SK-N-SH (cell line): ENCODE measurements at regions not wholly inside any gene's neighbourhood (a gene's known extent, or its start where the extent isn't known, plus 50 kb on each side); places are given as distances from the start of the nearest gene placed in this dataset.

Experiments used
- CTCF ChIA-PET: fragments of 300-600, 350-600 bp; formaldehyde crosslinking; extraction: SDS; loops from one replicate; lab custom pipeline; 2021; lab: Yijun Ruan, JAX
- POLR2A ChIA-PET: fragments of 350-600 bp; sonication (Branson Sonifier 250); formaldehyde crosslinking; extraction: SDS; loops from one replicate; lab custom pipeline; 2020; ENCODE audit warnings: antibody characterized with exemption, inconsistent platforms; lab: Yijun Ruan, JAX
- DNase-seq: peaks from one replicate; pipeline ENCODE4 v3.0.0; 2012
- H2AFZ ChIP-seq: fragments of 200-600 bp; sonication (generic); 2 replicates; pipeline ENCODE4 v1.8.1; 2016; ENCODE audit warnings: antibody characterized with exemption, mild to moderate bottlenecking, low read depth
- H3F3A ChIP-seq: fragments of 200-600 bp; sonication (generic); replicated peaks from 2 replicates; pipeline ENCODE3; 2016; ENCODE audit warnings: antibody characterized with exemption, mild to moderate bottlenecking; ENCODE audit not compliant: insufficient read depth
- H3K27ac ChIP-seq, 2 experiments: fragments of 200-500 bp in 1 of 2; fragments of 200-600 bp in 1 of 2; sonication (Bioruptor generic) in 1 of 2; sonication (generic), shearing (Covaris generic) in 1 of 2; 2 replicates each; pipeline versions ENCODE4 v1.5.1 to v1.6.1; 2014 to 2016; ENCODE audit warnings: low read depth in 2 of 2, inconsistent platforms in 1 of 2, low read length in 1 of 2, mild to moderate bottlenecking in 1 of 2, mixed read lengths in 1 of 2
- H3K27me3 ChIP-seq: fragments of 200-600 bp; sonication (generic), shearing (Covaris generic); 2 replicates; pipeline ENCODE4 v1.6.1; 2016; ENCODE audit warnings: mixed run types; ENCODE audit not compliant: insufficient read depth
- H3K36me3 ChIP-seq, 2 experiments: fragments of 200-500 bp in 1 of 2; fragments of 200-600 bp in 1 of 2; sonication (Bioruptor generic) in 1 of 2; sonication (generic) in 1 of 2; replicated peaks in 1 of 2; 2 replicates each; pipeline versions ENCODE3 to v1.5.1; 2014 to 2016; ENCODE audit warnings: low read length in 1 of 2, mild to moderate bottlenecking in 1 of 2; ENCODE audit not compliant: insufficient read depth in 2 of 2, control insufficient read depth in 1 of 2
- H3K4me1 ChIP-seq, 2 experiments: fragments of 200-500 bp in 1 of 2; fragments of 200-600 bp in 1 of 2; sonication (Bioruptor generic) in 1 of 2; sonication (generic), shearing (Covaris generic) in 1 of 2; 2 replicates each; pipeline versions ENCODE4 v1.5.1 to v1.6.1; 2014 to 2016; ENCODE audit warnings: low read depth in 1 of 2, low read length in 1 of 2, mixed run types in 1 of 2; ENCODE audit not compliant: insufficient read depth in 2 of 2, control insufficient read depth in 1 of 2
- H3K4me2 ChIP-seq: fragments of 200-600 bp; sonication (generic), shearing (Covaris generic); 2 replicates; pipeline ENCODE4 v1.6.1; 2017; ENCODE audit warnings: mixed run types
- H3K4me3 ChIP-seq, 2 experiments: fragments of 200-500 bp in 1 of 2; fragments of 200-600 bp in 1 of 2; sonication (Bioruptor generic) in 1 of 2; sonication (generic), shearing (Covaris generic) in 1 of 2; 2 replicates each; pipeline versions ENCODE4 v1.5.1 to v1.8.1; 2014 to 2016; ENCODE audit warnings: low read depth in 2 of 2, inconsistent platforms in 1 of 2, low read length in 1 of 2, mild to moderate bottlenecking in 1 of 2, mixed read lengths in 1 of 2, moderate library complexity in 1 of 2
- H3K79me2 ChIP-seq: fragments of 200-600 bp; sonication (generic); 2 replicates; pipeline ENCODE4 v1.8.1; 2017; ENCODE audit warnings: mild to moderate bottlenecking; ENCODE audit not compliant: insufficient read depth
- H3K9ac ChIP-seq: fragments of 200-600 bp; sonication (generic); 2 replicates; pipeline ENCODE4 v1.6.1; 2017; ENCODE audit warnings: mixed run types
- H3K9me2 ChIP-seq: fragments of 200-600 bp; sonication (generic); 2 replicates; pipeline ENCODE4 v1.6.1; 2017; ENCODE audit warnings: mixed run types
- H3K9me3 ChIP-seq: fragments of 200-600 bp; sonication (generic); 2 replicates; pipeline ENCODE4 v1.6.1; 2017; ENCODE audit warnings: mixed run types, mild to moderate bottlenecking, moderate library complexity
- H4K20me1 ChIP-seq: fragments of 200-600 bp; sonication (generic); 2 replicates; pipeline ENCODE4 v1.6.1; 2017; ENCODE audit warnings: mild to moderate bottlenecking, mixed run types; ENCODE audit not compliant: insufficient read depth
- CHD2 ChIP-seq: fragments of 150-350 bp; IDR thresholded peaks from 2 replicates; pipeline ENCODE4 v1.6.1; 2018; ENCODE audit warnings: low read length; ENCODE audit not compliant: partially characterized antibody
- EP300 ChIP-seq, 2 experiments: IDR thresholded peaks; 2 replicates each; pipeline versions ENCODE4 v1.4.0 to v1.6.1; 2012; ENCODE audit warnings: borderline replicate concordance in 1 of 2, low read depth in 1 of 2, low read length in 1 of 2
- FOSL2 ChIP-seq: IDR thresholded peaks from 2 replicates; pipeline ENCODE4 v1.4.0; 2012; ENCODE audit warnings: low read depth, mild to moderate bottlenecking, moderate library complexity, borderline replicate concordance
- FOXM1 ChIP-seq: IDR thresholded peaks from 2 replicates; pipeline ENCODE4 v1.4.0; 2012; ENCODE audit warnings: low read depth, mild to moderate bottlenecking
- IRF3 ChIP-seq: fragments of 150-350 bp; IDR thresholded peaks from 2 replicates; pipeline ENCODE4 v1.6.1; 2016; ENCODE audit warnings: mild to moderate bottlenecking, low read depth, low read length
- JUND ChIP-seq: IDR thresholded peaks from 2 replicates; pipeline ENCODE4 v1.4.0; 2012
- MEF2A ChIP-seq: IDR thresholded peaks from 2 replicates; pipeline ENCODE4 v1.4.0; 2012; ENCODE audit warnings: low read depth, borderline replicate concordance
- NFIC ChIP-seq: IDR thresholded peaks from 2 replicates; pipeline ENCODE4 v1.4.0; 2012; ENCODE audit warnings: borderline replicate concordance
- NRF1 ChIP-seq: IDR thresholded peaks from 2 replicates; pipeline ENCODE4 v1.6.1; 2012; ENCODE audit warnings: low read depth, mild to moderate bottlenecking, low read length
- RAD21 ChIP-seq: IDR thresholded peaks from 2 replicates; pipeline ENCODE4 v1.6.1; 2012; ENCODE audit warnings: mild to moderate bottlenecking, low read length
- RCOR1 ChIP-seq: fragments of 150-350 bp; IDR thresholded peaks from 2 replicates; pipeline ENCODE4 v1.6.1; 2017; ENCODE audit warnings: antibody characterized with exemption, low read length
- RFX5 ChIP-seq: IDR thresholded peaks from 2 replicates; pipeline ENCODE4 v1.6.1; 2012; ENCODE audit warnings: mild to moderate bottlenecking, improper control_type of control experiment, low read length
- SMC3 ChIP-seq: IDR thresholded peaks from 2 replicates; pipeline ENCODE4 v1.6.1; 2012; ENCODE audit warnings: low read depth, low read length, improper control_type of control experiment
- TCF12 ChIP-seq: IDR thresholded peaks from 2 replicates; pipeline ENCODE4 v1.4.0; 2012
- TEAD4 ChIP-seq: IDR thresholded peaks from 2 replicates; pipeline ENCODE4 v1.4.0; 2012; ENCODE audit warnings: mild to moderate bottlenecking, borderline replicate concordance; ENCODE audit not compliant: insufficient read depth
- USF2 ChIP-seq: fragments of 150-350 bp; IDR thresholded peaks from 2 replicates; pipeline ENCODE4 v1.6.1; 2017; ENCODE audit warnings: antibody characterized with exemption, low read length, low read depth, borderline replicate concordance
- YY1 ChIP-seq: IDR thresholded peaks from 2 replicates; pipeline ENCODE4 v1.4.0; 2012; ENCODE audit warnings: low read depth, mild to moderate bottlenecking
- WGBS: methylation state at CpG from one replicate; pipeline ENCODE4 v1.1.6; 2017; ENCODE audit warnings: low lambda C conversion rate; 5-methylcytosine and 5-hydroxymethylcytosine counted together
- TF ChIP-seq, protein P1 (sequence below): IDR thresholded peaks from 2 replicates; pipeline ENCODE4 v1.6.1; 2012; ENCODE audit warnings: mild to moderate bottlenecking, low read depth, low read length, moderate library complexity
- TF ChIP-seq, protein P2 (sequence below): IDR thresholded peaks from 2 replicates; pipeline ENCODE4; 2012

DNA sequence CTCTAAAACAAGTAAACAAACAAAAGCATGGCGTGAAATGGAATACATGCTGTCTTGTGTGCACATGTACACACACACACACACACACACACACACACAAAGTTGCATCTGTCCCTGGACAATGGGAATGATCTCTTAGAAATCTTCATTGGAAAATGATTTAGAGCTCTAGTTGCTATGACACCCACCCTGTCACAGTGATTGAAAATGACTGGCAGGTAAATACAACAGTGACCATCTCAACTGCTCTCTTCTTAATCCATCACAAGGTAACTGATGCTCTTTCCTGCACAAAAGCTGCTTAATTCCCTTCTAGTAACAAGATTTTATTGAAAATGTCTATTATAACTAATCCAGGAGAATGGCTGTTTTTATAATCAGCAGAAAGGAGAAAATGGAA is 1011.7 kb upstream of the GYPC start:
- POLR2A ChIA-PET = no interaction called here
- CTCF ChIA-PET = interaction anchor here (1.3 kb wide), 1 partner anchor 9 kb away, joined by 3 read pairs; no protein-coding TSS in a partner anchor
- no peak for TF ChIP-seq IRF3
- no peak for TF ChIP-seq CHD2
- TF ChIP-seq USF2 = no peak
- no peak for TF ChIP-seq JUND
- TF ChIP-seq, protein P1, sequence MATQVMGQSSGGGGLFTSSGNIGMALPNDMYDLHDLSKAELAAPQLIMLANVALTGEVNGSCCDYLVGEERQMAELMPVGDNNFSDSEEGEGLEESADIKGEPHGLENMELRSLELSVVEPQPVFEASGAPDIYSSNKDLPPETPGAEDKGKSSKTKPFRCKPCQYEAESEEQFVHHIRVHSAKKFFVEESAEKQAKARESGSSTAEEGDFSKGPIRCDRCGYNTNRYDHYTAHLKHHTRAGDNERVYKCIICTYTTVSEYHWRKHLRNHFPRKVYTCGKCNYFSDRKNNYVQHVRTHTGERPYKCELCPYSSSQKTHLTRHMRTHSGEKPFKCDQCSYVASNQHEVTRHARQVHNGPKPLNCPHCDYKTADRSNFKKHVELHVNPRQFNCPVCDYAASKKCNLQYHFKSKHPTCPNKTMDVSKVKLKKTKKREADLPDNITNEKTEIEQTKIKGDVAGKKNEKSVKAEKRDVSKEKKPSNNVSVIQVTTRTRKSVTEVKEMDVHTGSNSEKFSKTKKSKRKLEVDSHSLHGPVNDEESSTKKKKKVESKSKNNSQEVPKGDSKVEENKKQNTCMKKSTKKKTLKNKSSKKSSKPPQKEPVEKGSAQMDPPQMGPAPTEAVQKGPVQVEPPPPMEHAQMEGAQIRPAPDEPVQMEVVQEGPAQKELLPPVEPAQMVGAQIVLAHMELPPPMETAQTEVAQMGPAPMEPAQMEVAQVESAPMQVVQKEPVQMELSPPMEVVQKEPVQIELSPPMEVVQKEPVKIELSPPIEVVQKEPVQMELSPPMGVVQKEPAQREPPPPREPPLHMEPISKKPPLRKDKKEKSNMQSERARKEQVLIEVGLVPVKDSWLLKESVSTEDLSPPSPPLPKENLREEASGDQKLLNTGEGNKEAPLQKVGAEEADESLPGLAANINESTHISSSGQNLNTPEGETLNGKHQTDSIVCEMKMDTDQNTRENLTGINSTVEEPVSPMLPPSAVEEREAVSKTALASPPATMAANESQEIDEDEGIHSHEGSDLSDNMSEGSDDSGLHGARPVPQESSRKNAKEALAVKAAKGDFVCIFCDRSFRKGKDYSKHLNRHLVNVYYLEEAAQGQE = no peak
- no peak for TF ChIP-seq RAD21
- no peak for TF ChIP-seq TCF12
- no peak for TF ChIP-seq SMC3
- TF ChIP-seq RCOR1 = no peak
- TF ChIP-seq FOXM1 = no peak
- TF ChIP-seq RFX5 = no peak
- no peak for TF ChIP-seq YY1
- TF ChIP-seq FOSL2 = no peak
- TF ChIP-seq NFIC = no peak
- TF ChIP-seq EP300 (IDR thresholded peaks at IDR 0.05; ENCODE audit: borderline replicate concordance in 1 of 2, low read depth in 1 of 2, low read length in 1 of 2) = no peak
- TF ChIP-seq MEF2A = no peak
- TF ChIP-seq, protein P2, sequence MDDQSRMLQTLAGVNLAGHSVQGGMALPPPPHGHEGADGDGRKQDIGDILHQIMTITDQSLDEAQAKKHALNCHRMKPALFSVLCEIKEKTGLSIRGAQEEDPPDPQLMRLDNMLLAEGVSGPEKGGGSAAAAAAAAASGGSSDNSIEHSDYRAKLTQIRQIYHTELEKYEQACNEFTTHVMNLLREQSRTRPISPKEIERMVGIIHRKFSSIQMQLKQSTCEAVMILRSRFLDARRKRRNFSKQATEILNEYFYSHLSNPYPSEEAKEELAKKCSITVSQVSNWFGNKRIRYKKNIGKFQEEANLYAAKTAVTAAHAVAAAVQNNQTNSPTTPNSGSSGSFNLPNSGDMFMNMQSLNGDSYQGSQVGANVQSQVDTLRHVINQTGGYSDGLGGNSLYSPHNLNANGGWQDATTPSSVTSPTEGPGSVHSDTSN = no peak
- no peak for TF ChIP-seq NRF1
- TF ChIP-seq TEAD4 = no peak
- no peaks in the 10 kb centered on the region for H3K9me3 ChIP-seq
- H3K4me2 ChIP-seq = no peak overlapping the region
- no peaks in the 10 kb centered on the region for H4K20me1 ChIP-seq
- no peaks in the 10 kb centered on the region for H3K27me3 ChIP-seq
- no peak overlapping the region for H3K9ac ChIP-seq
- no peak overlapping the region for H3K27ac ChIP-seq
- no peaks in the 10 kb centered on the region for H3K36me3 ChIP-seq
- H3K79me2 ChIP-seq = no peaks in the 10 kb centered on the region
- 18% methylated on average over 1 of the region's 1 CpG for WGBS
- DNase-seq = no peak
- H3K4me1 ChIP-seq = no peaks in the 10 kb centered on the region; a peak in 1 of 4 replicates
- no peaks in the 10 kb centered on the region for H3F3A ChIP-seq
- no peak overlapping the region for H3K4me3 ChIP-seq
- H2AFZ ChIP-seq = no peak overlapping the region
- H3K9me2 ChIP-seq = no peaks in the 10 kb centered on the region
